Activated B cell treated with CpG ODN at 0.5 μM for 24 hours (primary cell): ENCODE measurements at regions not wholly inside any gene's neighbourhood (a gene's known extent, or its start where the extent isn't known, plus 50 kb on each side); places are given as distances from the start of the nearest gene placed in this dataset.

Experiments
- ATAC-seq: fragments of 200-7000 bp; cut with Tn5 transposase; one replicate; pipeline ENCODE4 v1.10.0; 2021; ENCODE audit warnings: low read depth, mild to moderate bottlenecking, moderate library complexity
- CTCF ChIA-PET: fragments of 350-600 bp; sonication (Branson Sonifier 250); formaldehyde crosslinking; loops from one replicate; lab custom pipeline; 2021; ENCODE audit warnings: antibody characterized with exemption; lab: Charles Lee
- POLR2A ChIA-PET: fragments of 350-600 bp; sonication (Branson Sonifier 250); formaldehyde crosslinking; loops from one replicate; lab custom pipeline; 2021; ENCODE audit warnings: antibody characterized with exemption; lab: Charles Lee
- DNase-seq: peaks from one replicate; pipeline ENCODE4 v3.0.0; 2022
- H3K27ac Mint-ChIP-seq: one replicate; pipeline ENCODE4 v1.8.0; 2020; ENCODE audit warnings: mixed read lengths
- H3K27me3 Mint-ChIP-seq: one replicate; pipeline ENCODE4 v1.8.0; 2021; ENCODE audit warnings: mixed read lengths
- H3K36me3 Mint-ChIP-seq: one replicate; pipeline ENCODE4 v1.8.0; 2021; ENCODE audit warnings: low read depth, mixed read lengths
- H3K4me1 Mint-ChIP-seq: one replicate; pipeline ENCODE4 v1.8.0; 2021; ENCODE audit warnings: mixed read lengths
- H3K4me3 Mint-ChIP-seq: one replicate; pipeline ENCODE4 v1.8.0; 2020; ENCODE audit warnings: mild to moderate bottlenecking, mixed read lengths
- H3K9me3 Mint-ChIP-seq: one replicate; pipeline ENCODE4 v1.8.0; 2020; ENCODE audit warnings: mixed read lengths
- intact Hi-C: fragments of 100-400 bp; cut with micrococcal nuclease; formaldehyde crosslinking; loops from one replicate; pipeline ENCODE4 v1.15.1; 2024
- TF ChIP-seq, protein P1 (sequence below): fragments of 200-600 bp; IDR thresholded peaks from one replicate; pipeline ENCODE4 v1.8.0; 2022; ENCODE audit warnings: antibody characterized with exemption, mild to moderate bottlenecking

DNA sequence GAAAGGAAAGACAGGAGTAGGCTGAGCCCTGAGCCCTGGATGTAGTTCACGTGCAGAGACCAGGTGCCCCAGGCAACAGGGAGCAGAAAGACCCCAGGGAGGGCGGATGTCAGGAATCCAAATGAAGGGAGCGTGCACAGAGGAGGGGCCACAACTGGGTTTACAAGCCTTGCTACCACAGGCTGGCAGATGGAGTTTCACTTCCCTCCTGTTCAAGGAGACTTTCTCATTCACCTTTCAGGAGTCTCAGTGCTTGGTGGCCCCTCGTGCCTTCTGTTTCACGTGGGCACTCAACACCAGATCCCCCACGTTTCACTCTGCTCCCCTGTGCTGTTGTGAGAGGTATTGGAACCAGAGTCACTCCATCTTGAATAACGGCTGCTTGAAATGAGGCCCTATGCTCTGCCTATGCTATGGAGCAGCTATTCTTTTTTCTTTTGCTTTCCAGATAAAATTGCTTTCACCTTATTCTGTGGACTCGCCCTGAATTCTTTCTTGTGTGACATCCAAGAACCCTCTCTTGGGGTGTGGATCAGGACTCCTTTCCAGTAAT lies 601.4 kb upstream of the IGFBP3 start:
- Mint-ChIP-seq H3K4me3 (no peak overlapping the region), H3K27ac (no peak overlapping the region), H3K4me1 (no peaks in the 10 kb centered on the region), H3K27me3 (no peaks in the 10 kb centered on the region), H3K9me3 (no peaks in the 10 kb centered on the region), H3K36me3 (no peaks in the 10 kb centered on the region)
- POLR2A ChIA-PET, result no interaction called here
- ATAC-seq, result no peak
- DNase-seq, result no peak
- TF ChIP-seq, protein P1, sequence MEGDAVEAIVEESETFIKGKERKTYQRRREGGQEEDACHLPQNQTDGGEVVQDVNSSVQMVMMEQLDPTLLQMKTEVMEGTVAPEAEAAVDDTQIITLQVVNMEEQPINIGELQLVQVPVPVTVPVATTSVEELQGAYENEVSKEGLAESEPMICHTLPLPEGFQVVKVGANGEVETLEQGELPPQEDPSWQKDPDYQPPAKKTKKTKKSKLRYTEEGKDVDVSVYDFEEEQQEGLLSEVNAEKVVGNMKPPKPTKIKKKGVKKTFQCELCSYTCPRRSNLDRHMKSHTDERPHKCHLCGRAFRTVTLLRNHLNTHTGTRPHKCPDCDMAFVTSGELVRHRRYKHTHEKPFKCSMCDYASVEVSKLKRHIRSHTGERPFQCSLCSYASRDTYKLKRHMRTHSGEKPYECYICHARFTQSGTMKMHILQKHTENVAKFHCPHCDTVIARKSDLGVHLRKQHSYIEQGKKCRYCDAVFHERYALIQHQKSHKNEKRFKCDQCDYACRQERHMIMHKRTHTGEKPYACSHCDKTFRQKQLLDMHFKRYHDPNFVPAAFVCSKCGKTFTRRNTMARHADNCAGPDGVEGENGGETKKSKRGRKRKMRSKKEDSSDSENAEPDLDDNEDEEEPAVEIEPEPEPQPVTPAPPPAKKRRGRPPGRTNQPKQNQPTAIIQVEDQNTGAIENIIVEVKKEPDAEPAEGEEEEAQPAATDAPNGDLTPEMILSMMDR, result no peak
- CTCF ChIA-PET, result no interaction called here
- intact Hi-C loops, result no loop called here

DNA sequence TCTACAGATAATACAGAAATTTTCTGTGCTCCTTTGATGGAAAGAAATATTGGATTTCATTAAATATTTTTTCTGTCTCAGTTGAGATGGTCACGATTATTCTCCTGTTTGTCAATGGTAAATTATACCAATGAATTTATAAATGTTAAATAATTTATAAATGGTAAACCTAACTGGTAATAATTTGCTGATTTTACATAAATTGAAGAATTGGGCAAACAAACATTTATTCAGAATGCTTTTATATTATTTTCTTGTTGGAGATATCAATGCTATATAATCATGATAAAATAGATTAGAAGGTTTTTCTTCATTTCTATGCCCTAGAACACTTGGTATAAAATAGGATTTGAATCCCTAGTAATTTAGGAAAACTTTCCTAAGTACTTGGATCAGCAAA lies 597.6 kb upstream of the IGFBP3 start:
- TF ChIP-seq, protein P1, result no peak
- intact Hi-C loops, result no loop called here
- Mint-ChIP-seq H3K27ac (no peak overlapping the region), H3K36me3 (no peaks in the 10 kb centered on the region), H3K27me3 (no peaks in the 10 kb centered on the region), H3K4me1 (no peaks in the 10 kb centered on the region), H3K9me3 (peaks cover 2% of the 10 kb centered on the region), H3K4me3 (no peak overlapping the region)
- ATAC-seq, result no peak
- ChIA-PET POLR2A (no interaction called here), CTCF (no interaction called here)
- DNase-seq, result no peak

DNA sequence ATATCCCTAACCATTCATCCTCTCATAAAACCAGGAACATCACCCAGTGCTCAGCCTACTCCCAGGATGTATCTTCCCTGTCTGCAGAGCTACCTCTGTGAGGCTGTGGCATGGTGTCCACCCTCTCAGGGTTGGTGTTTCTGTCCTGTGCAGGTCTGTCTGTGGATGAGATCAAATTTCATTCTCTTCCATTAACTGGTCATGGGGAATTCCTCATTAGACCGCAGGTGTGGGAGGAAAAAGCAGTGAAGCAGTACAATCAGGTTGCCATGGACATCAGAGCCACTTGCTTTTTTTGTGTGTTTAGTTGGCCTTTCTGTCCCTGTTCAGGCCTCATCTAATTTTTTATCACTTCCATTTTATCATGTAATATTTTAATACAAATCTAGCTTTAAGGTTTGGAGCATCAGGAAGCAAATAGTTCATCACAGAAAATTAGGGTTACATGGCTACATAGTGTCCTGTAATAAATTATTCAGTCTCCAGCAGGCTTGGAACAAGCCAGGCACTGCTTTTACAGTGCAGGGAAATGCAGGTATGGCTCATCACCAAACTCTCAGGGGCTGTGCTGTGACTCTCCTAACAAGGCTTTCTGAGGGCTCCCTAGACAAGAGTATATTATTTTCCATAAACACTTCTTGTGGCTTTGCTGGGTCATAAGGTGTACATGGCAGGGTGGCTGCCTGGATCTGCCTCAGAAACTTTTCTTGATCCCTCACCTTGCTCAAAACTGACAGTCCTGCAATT lies 594.9 kb upstream of the IGFBP3 start:
- DNase-seq, result no peak
- ChIA-PET CTCF (no interaction called here), POLR2A (no interaction called here)
- Mint-ChIP-seq H3K4me1 (no peaks in the 10 kb centered on the region), H3K27me3 (no peaks in the 10 kb centered on the region), H3K4me3 (no peak overlapping the region), H3K36me3 (no peaks in the 10 kb centered on the region), H3K9me3 (peaks cover 2% of the 10 kb centered on the region), H3K27ac (no peak overlapping the region)
- TF ChIP-seq, protein P1, result no peak
- no peak for ATAC-seq
- intact Hi-C loops, result no loop called here

DNA sequence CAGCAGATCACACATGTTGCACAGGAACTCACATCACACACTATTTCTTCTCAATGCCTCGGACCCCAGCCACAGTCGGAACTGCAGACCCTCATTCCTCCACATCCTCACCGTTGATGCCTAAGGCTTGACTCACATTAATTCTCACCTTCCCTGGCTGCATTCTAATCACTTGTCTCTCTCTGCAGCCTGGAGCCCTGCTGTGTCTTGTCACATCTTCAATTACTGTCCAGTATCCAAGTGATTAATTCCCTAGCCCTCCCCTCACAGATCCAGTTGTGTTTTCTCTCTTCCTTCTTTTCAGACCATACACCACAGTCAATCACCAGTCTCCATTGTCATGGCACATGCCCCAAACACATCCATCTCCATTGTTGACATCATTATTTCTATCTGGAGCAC lies 592.4 kb upstream of the IGFBP3 start:
- ATAC-seq (no peak), DNase-seq (no peak)
- Mint-ChIP-seq H3K27me3 (no peaks in the 10 kb centered on the region), H3K9me3 (peaks cover 2% of the 10 kb centered on the region), H3K36me3 (no peaks in the 10 kb centered on the region), H3K4me1 (no peaks in the 10 kb centered on the region), H3K4me3 (no peak overlapping the region), H3K27ac (no peak overlapping the region)
- CTCF ChIA-PET, result no interaction called here
- POLR2A ChIA-PET, result no interaction called here
- TF ChIP-seq, protein P1, result no peak
- intact Hi-C loops, result no loop called here

DNA sequence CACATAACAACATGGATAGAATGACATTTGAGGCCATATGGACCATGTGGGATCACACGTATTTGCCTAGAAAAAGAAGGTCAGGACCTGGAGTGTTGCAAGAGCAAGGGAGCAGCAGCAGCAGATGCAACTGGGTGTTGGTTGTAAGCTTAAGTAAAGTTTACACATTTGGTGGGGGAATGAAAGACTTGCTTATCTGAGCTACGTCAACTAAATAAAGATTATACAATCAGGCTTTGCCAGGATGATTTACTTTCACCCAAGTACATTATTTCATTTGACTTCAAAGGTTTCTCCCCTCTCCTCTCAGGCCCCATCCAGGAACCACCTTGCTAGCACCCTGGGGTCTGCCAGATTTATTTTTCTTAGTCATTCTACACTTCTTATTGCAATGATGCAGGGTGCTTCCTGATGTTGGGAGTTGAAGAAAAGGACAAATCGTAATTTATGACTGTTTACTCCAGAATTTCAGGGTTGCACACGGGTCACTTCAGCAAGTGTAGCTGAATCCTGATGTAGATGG lies 591.9 kb upstream of the IGFBP3 start:
- no peaks in the 10 kb centered on the region for H3K27me3 Mint-ChIP-seq
- ATAC-seq (no peak), DNase-seq (no peak)
- CTCF ChIA-PET, result no interaction called here
- no peak overlapping the region for H3K27ac Mint-ChIP-seq
- POLR2A ChIA-PET, result no interaction called here
- no peak overlapping the region for H3K4me3 Mint-ChIP-seq
- H3K9me3 Mint-ChIP-seq, result peaks cover 2% of the 10 kb centered on the region
- TF ChIP-seq, protein P1, result no peak
- no peaks in the 10 kb centered on the region for H3K4me1 Mint-ChIP-seq
- intact Hi-C loops, result no loop called here
- H3K36me3 Mint-ChIP-seq, result no peaks in the 10 kb centered on the region
